ENCODE measurements at regions not wholly inside any gene's neighbourhood (a gene's known extent, or its start where the extent isn't known, plus 50 kb on each side); places are given as distances from the start of the nearest gene placed in this dataset.

- no peak overlapping the region for H3K4me2 ChIP-seq (ENCODE audit: control insufficient read depth, insufficient read depth)
- no peak overlapping the region for H2AFZ ChIP-seq (ENCODE audit: control insufficient read depth, low read depth, low read length)
- ChIA-PET POLR2A (no interaction called here), SMC1A (ENCODE audit: uncharacterized antibody, unreplicated experiment) (interaction anchor here (0.6 to 3.3 kb wide), 8 partner anchors 11 to 244 kb away, joined by 3 to 14 read pairs (median 6); no protein-coding TSS in a partner anchor), RAD21 (ENCODE audit: unreplicated experiment) (interaction anchor here (2.5 to 2.9 kb wide), 2 partner anchors 246 to 251 kb away, joined by 10 to 20 read pairs; no protein-coding TSS in a partner anchor), CTCF (interaction anchor here (0.8 to 3.8 kb wide), 24 partner anchors 9 to 315 kb away, joined by 3 to 37 read pairs (median 5); no protein-coding TSS in a partner anchor)
- BruUV-seq (replicated peaks), result no TSS peak
- no peak overlapping the region for H3K27ac ChIP-seq (ENCODE audit: control insufficient read depth, insufficient read depth)
- no peaks in the 10 kb centered on the region for H3K4me1 ChIP-seq (ENCODE audit: control insufficient read depth, insufficient read depth, low read length)
- no peaks in the 10 kb centered on the region for H3K36me3 ChIP-seq (ENCODE audit: control insufficient read depth in 2 of 2, insufficient read depth in 2 of 2, low read length in 1 of 2)
- TF ChIP-seq, protein P1, sequence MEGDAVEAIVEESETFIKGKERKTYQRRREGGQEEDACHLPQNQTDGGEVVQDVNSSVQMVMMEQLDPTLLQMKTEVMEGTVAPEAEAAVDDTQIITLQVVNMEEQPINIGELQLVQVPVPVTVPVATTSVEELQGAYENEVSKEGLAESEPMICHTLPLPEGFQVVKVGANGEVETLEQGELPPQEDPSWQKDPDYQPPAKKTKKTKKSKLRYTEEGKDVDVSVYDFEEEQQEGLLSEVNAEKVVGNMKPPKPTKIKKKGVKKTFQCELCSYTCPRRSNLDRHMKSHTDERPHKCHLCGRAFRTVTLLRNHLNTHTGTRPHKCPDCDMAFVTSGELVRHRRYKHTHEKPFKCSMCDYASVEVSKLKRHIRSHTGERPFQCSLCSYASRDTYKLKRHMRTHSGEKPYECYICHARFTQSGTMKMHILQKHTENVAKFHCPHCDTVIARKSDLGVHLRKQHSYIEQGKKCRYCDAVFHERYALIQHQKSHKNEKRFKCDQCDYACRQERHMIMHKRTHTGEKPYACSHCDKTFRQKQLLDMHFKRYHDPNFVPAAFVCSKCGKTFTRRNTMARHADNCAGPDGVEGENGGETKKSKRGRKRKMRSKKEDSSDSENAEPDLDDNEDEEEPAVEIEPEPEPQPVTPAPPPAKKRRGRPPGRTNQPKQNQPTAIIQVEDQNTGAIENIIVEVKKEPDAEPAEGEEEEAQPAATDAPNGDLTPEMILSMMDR (IDR thresholded peaks at IDR 0.05 in 2 of 3, conservative IDR thresholded peaks at IDR 0.05 in 1 of 3; ENCODE audit: control insufficient read depth in 2 of 3, extremely low read depth in 1 of 3, insufficient read depth in 1 of 3, low read depth in 3 of 3, low read length in 3 of 3), result 0 out of 6 replicates have a peak, but pooled peaks of 1 of the 3 experiments have one; percentile 4
- no peak for TF ChIP-seq RCOR1 (conservative IDR thresholded peaks at IDR 0.05; ENCODE audit: low read depth, low read length)
- in situ Hi-C loops (cut with MboI), result no loop called here
- H3K4me3 ChIP-seq, result no peak overlapping the region
- no peak overlapping the region for H3K9ac ChIP-seq (ENCODE audit: control insufficient read depth, insufficient read depth, low read length)
- DNase-seq (ENCODE audit: low read depth, low spot score) (no peak), FAIRE-seq (no peak), ATAC-seq (no peak)
- H3K79me2 ChIP-seq (ENCODE audit: control insufficient read depth, insufficient read depth, low read length), result no peaks in the 10 kb centered on the region
- H3K9me3 ChIP-seq (replicated peaks; ENCODE audit: control insufficient read depth, insufficient read depth, low read length), result no peaks in the 10 kb centered on the region
- H3K27me3 ChIP-seq (replicated peaks in 1 of 2; ENCODE audit: control insufficient read depth in 2 of 2, insufficient read depth in 2 of 2, low read length in 1 of 2), result no peaks in the 10 kb centered on the region
- intact Hi-C loops (cut with micrococcal nuclease; ENCODE audit: unreplicated experiment), result loop anchor here (2.0 to 10.0 kb wide), 3 partner anchors 76 to 233 kb away; no protein-coding TSS in a partner anchor
- 52% methylated on average over 25 of the region's 25 CpGs for WGBS (ENCODE audit: insufficient coverage, insufficient replicate concordance, low lambda C conversion rate, missing lambda C conversion rate)
- no peaks in the 10 kb centered on the region for H4K20me1 ChIP-seq (ENCODE audit: control insufficient read depth, insufficient read depth)
Observed at GRCh38 chr15:66850078-66850991, 148.3 kb downstream of the SMAD6 start.
